K562 (cell line): ENCODE measurements at regions not wholly inside any gene's neighbourhood (a gene's known extent, or its start where the extent isn't known, plus 50 kb on each side); places are given as distances from the start of the nearest gene placed in this dataset.

Experiments used
- ETV5 ChIP-seq: sonication (generic); formaldehyde crosslinking; IDR thresholded peaks from 2 replicates; pipeline ENCODE4 v1.4.0; 2020; ENCODE audit warnings: low read depth, mild to moderate bottlenecking, missing genetic modification reagents
- OTX1 ChIP-seq: fragments of 450-650 bp; formaldehyde crosslinking; IDR thresholded peaks from 2 replicates; pipeline ENCODE4 v1.4.0; 2022; ENCODE audit warnings: mild to moderate bottlenecking
- TF ChIP-seq, protein P1 (sequence below), 3 experiments: IDR thresholded peaks in 2 of 3; conservative IDR thresholded peaks in 1 of 3; 2 replicates each; pipeline ENCODE4 v1.5.1; 2011 to 2012; ENCODE audit warnings: low read length in 3 of 3, mild to moderate bottlenecking in 3 of 3, control low read depth in 2 of 3, improper control_type of control experiment in 1 of 3, inconsistent platforms in 1 of 3, low read depth in 1 of 3, mixed read lengths in 1 of 3, moderate library complexity in 1 of 3; ENCODE audit not compliant: insufficient read depth in 2 of 3
- TF ChIP-seq, protein P2 (sequence below): sonication (generic); formaldehyde crosslinking; IDR thresholded peaks from 2 replicates; pipeline ENCODE4 v1.8.1; 2022; ENCODE audit warnings: missing genetic modification reagents

DNA sequence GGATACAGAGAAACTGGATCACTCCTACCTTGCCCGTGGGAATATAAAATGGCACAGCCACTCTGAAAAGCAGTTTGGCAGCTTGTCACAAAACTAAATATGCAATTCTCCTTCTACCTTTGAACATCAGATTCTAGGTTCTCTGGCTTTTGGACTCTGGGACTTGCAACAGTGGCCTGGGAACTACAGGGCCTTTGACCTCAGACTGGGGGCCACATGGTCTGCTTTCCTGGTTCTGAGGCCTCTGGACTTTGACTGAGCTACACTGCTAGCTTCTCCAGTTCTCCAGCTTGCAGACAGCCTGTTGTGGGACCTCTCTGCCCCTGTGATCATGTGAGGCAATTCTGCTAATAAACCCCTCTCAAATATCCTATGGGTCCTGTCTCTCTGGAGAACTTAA is 168.8 kb downstream of the CDH26 start:
- TF ChIP-seq, protein P1, sequence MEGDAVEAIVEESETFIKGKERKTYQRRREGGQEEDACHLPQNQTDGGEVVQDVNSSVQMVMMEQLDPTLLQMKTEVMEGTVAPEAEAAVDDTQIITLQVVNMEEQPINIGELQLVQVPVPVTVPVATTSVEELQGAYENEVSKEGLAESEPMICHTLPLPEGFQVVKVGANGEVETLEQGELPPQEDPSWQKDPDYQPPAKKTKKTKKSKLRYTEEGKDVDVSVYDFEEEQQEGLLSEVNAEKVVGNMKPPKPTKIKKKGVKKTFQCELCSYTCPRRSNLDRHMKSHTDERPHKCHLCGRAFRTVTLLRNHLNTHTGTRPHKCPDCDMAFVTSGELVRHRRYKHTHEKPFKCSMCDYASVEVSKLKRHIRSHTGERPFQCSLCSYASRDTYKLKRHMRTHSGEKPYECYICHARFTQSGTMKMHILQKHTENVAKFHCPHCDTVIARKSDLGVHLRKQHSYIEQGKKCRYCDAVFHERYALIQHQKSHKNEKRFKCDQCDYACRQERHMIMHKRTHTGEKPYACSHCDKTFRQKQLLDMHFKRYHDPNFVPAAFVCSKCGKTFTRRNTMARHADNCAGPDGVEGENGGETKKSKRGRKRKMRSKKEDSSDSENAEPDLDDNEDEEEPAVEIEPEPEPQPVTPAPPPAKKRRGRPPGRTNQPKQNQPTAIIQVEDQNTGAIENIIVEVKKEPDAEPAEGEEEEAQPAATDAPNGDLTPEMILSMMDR (IDR thresholded peaks at IDR 0.05 in 2 of 3, conservative IDR thresholded peaks at IDR 0.05 in 1 of 3; ENCODE audit: insufficient read depth in 2 of 3, low read depth in 1 of 3, low read length in 3 of 3): no peak
- TF ChIP-seq ETV5 (no peak), OTX1 (CRISPR knock-in tag) (no peak)
- TF ChIP-seq, protein P2, sequence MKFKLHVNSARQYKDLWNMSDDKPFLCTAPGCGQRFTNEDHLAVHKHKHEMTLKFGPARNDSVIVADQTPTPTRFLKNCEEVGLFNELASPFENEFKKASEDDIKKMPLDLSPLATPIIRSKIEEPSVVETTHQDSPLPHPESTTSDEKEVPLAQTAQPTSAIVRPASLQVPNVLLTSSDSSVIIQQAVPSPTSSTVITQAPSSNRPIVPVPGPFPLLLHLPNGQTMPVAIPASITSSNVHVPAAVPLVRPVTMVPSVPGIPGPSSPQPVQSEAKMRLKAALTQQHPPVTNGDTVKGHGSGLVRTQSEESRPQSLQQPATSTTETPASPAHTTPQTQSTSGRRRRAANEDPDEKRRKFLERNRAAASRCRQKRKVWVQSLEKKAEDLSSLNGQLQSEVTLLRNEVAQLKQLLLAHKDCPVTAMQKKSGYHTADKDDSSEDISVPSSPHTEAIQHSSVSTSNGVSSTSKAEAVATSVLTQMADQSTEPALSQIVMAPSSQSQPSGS (CRISPR knock-in tag): no peak
